Caco-2 (cell line): ENCODE measurements at regions not wholly inside any gene's neighbourhood (a gene's known extent, or its start where the extent isn't known, plus 50 kb on each side); places are given as distances from the start of the nearest gene placed in this dataset.

Experiments
- BruUV-seq: library from RNA; stranded (reverse); fragments of 400-500 nt; replicated peaks from 2 replicates; lab custom pipeline; 2021; lab: Mats Ljungman, UMichigan
- CTCF ChIA-PET: fragments of 300-600 bp; sonication (Branson Sonifier 250); formaldehyde crosslinking; loops from one replicate; lab custom pipeline; 2022; ENCODE audit warnings: antibody characterized with exemption; lab: Charles Lee
- POLR2A ChIA-PET: fragments of 300-600 bp; sonication (Branson Sonifier 250); formaldehyde crosslinking; loops from one replicate; lab custom pipeline; 2022; ENCODE audit warnings: antibody characterized with exemption; lab: Charles Lee
- DNase-seq, 2 experiments: peaks; one replicate each; pipeline versions ENCODE4 v3.0.0 to v3.0.0-alpha.2; 2020 to 2022
- H3K27me3 ChIP-seq: replicated peaks from 2 replicates; pipeline ENCODE4 v1.6.0; 2011; ENCODE audit warnings: low read length; ENCODE audit not compliant: control insufficient read depth, insufficient read depth
- H3K36me3 ChIP-seq: 2 replicates; pipeline ENCODE4 v1.5.1; 2011; ENCODE audit warnings: low read length; ENCODE audit not compliant: control insufficient read depth, insufficient read depth
- H3K4me1 ChIP-seq: fragments of 250-450 bp; sonication (Bioruptor Pico); 2 replicates; pipeline ENCODE4 v1.5.1; 2020; ENCODE audit warnings: mild to moderate bottlenecking
- H3K4me3 ChIP-seq: 2 replicates; pipeline ENCODE4 v1.5.1; 2011; ENCODE audit warnings: low read depth, mild to moderate bottlenecking, control low read depth, low read length
- H3K9me3 ChIP-seq: fragments of 250-450 bp; sonication (Bioruptor Pico); 2 replicates; pipeline ENCODE4 v1.5.1; 2020; ENCODE audit warnings: mild to moderate bottlenecking, moderate library complexity
- H3K27ac Mint-ChIP-seq: one replicate; pipeline ENCODE4 v1.8.0; 2022; ENCODE audit warnings: mixed read lengths; ENCODE audit not compliant: unreplicated experiment
- H3K27me3 Mint-ChIP-seq: one replicate; pipeline ENCODE4 v1.8.0; 2022; ENCODE audit warnings: mixed read lengths; ENCODE audit not compliant: insufficient read depth, unreplicated experiment
- H3K36me3 Mint-ChIP-seq: one replicate; pipeline ENCODE4 v1.8.0; 2022; ENCODE audit warnings: mild to moderate bottlenecking, mixed read lengths; ENCODE audit not compliant: insufficient read depth, unreplicated experiment
- H3K4me1 Mint-ChIP-seq: one replicate; pipeline ENCODE4 v1.8.0; 2022; ENCODE audit warnings: low read depth, mixed read lengths; ENCODE audit not compliant: unreplicated experiment
- H3K4me3 Mint-ChIP-seq: one replicate; pipeline ENCODE4 v1.8.0; 2022; ENCODE audit warnings: mild to moderate bottlenecking, moderate library complexity, mixed read lengths; ENCODE audit not compliant: unreplicated experiment
- H3K9me3 Mint-ChIP-seq: one replicate; pipeline ENCODE4 v1.8.0; 2022; ENCODE audit warnings: mixed read lengths; ENCODE audit not compliant: unreplicated experiment
- intact Hi-C: fragments of 100-400 bp; cut with micrococcal nuclease; formaldehyde crosslinking; loops from one replicate; pipeline ENCODE4 v1.10.0; 2022; ENCODE audit not compliant: unreplicated experiment
- TF ChIP-seq, protein P1 (sequence below), 2 experiments: fragments of 200-600 bp in 1 of 2; IDR thresholded peaks; 1 replicate in 1 of 2; 2 replicates in 1 of 2; pipeline versions ENCODE4 v1.5.1 to v1.8.0; 2011 to 2022; ENCODE audit warnings: antibody characterized with exemption in 1 of 2, control low read depth in 1 of 2, inconsistent platforms in 1 of 2, low read depth in 1 of 2, low read length in 1 of 2, mild to moderate bottlenecking in 1 of 2, moderate library complexity in 1 of 2; ENCODE audit not compliant: insufficient read depth in 1 of 2, severe bottlenecking in 1 of 2, unreplicated experiment in 1 of 2

GRCh38 chr4:162706051-162706450 lies 460.6 kb downstream of the NAF1 start:
- Histone ChIP-seq H3K27me3 (no peaks in the 10 kb centered on the region), H3K36me3 (no peaks in the 10 kb centered on the region), H3K4me1 (no peaks in the 10 kb centered on the region), H3K9me3 (no peaks in the 10 kb centered on the region; the same call in 1 of the 2 replicates), H3K4me3 (no peak overlapping the region)
- TF ChIP-seq, protein P1, sequence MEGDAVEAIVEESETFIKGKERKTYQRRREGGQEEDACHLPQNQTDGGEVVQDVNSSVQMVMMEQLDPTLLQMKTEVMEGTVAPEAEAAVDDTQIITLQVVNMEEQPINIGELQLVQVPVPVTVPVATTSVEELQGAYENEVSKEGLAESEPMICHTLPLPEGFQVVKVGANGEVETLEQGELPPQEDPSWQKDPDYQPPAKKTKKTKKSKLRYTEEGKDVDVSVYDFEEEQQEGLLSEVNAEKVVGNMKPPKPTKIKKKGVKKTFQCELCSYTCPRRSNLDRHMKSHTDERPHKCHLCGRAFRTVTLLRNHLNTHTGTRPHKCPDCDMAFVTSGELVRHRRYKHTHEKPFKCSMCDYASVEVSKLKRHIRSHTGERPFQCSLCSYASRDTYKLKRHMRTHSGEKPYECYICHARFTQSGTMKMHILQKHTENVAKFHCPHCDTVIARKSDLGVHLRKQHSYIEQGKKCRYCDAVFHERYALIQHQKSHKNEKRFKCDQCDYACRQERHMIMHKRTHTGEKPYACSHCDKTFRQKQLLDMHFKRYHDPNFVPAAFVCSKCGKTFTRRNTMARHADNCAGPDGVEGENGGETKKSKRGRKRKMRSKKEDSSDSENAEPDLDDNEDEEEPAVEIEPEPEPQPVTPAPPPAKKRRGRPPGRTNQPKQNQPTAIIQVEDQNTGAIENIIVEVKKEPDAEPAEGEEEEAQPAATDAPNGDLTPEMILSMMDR (IDR thresholded peaks at IDR 0.05; ENCODE audit: insufficient read depth in 1 of 2, low read depth in 1 of 2, low read length in 1 of 2, severe bottlenecking in 1 of 2, unreplicated experiment in 1 of 2) = no peak
- Mint-ChIP-seq H3K4me1 (peaks cover 2% of the 10 kb centered on the region), H3K27me3 (no peaks in the 10 kb centered on the region), H3K9me3 (peaks cover 12% of the 10 kb centered on the region), H3K4me3 (no peak overlapping the region), H3K36me3 (no peaks in the 10 kb centered on the region), H3K27ac (no peak overlapping the region)
- no TSS peak for BruUV-seq
- POLR2A ChIA-PET = no interaction called here
- DNase-seq = no peak
- CTCF ChIA-PET = no interaction called here
- intact Hi-C loops = no loop called here

GRCh38 chr4:162705130-162705803 lies 461.4 kb downstream of the NAF1 start:
- TF ChIP-seq, protein P1 (IDR thresholded peaks at IDR 0.05; ENCODE audit: insufficient read depth in 1 of 2, low read depth in 1 of 2, low read length in 1 of 2, severe bottlenecking in 1 of 2, unreplicated experiment in 1 of 2) = no peak
- H3K36me3 ChIP-seq = no peaks in the 10 kb centered on the region
- ChIA-PET POLR2A (no interaction called here), CTCF (no interaction called here)
- intact Hi-C loops = no loop called here
- Mint-ChIP-seq H3K4me3 (no peak overlapping the region), H3K36me3 (no peaks in the 10 kb centered on the region), H3K4me1 (peaks cover 7% of the 10 kb centered on the region), H3K27me3 (no peaks in the 10 kb centered on the region), H3K27ac (no peak overlapping the region), H3K9me3 (peaks cover 4% of the 10 kb centered on the region)
- no TSS peak for BruUV-seq
- no peak overlapping the region for H3K4me3 ChIP-seq
- no peaks in the 10 kb centered on the region; the same call in 1 of the 2 replicates for H3K9me3 ChIP-seq
- no peaks in the 10 kb centered on the region for H3K4me1 ChIP-seq
- H3K27me3 ChIP-seq = no peaks in the 10 kb centered on the region
- DNase-seq = no peak

DNA sequence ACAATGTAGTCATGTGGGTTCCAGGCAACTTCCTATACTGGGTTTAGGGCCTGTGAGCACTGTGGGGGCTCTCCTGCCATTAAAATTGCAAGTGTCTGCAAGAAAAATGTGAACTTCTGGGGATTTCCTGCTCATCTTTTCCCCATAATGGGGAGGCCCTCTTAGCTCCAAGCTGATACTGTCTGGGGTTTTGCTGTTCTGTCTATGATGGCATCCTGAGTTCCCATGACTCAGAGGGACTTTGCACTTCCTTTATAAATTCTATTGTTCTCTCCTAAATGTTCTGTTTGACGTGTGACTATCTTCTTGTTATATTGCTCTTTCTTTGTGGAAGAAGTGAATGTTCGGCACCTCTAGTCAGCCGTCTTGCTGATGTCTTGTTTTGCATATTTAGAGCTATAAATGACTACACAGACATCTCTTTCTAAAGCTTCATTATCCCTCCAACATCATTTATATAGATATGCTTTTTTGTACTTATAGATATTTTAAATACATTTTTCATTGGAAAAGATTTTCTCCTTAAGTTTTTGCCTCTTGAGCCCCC lies 465.8 kb downstream of the NAF1 start:
- ChIA-PET CTCF (no interaction called here), POLR2A (no interaction called here)
- Histone ChIP-seq H3K4me1 (no peaks in the 10 kb centered on the region), H3K4me3 (no peak overlapping the region), H3K27me3 (no peaks in the 10 kb centered on the region), H3K9me3 (no peaks in the 10 kb centered on the region; the same call in 1 of the 2 replicates), H3K36me3 (no peaks in the 10 kb centered on the region)
- intact Hi-C loops = no loop called here
- H3K9me3 Mint-ChIP-seq = peaks cover 12% of the 10 kb centered on the region
- H3K27ac Mint-ChIP-seq = peak overlapping the region; percentile 21
- H3K4me1 Mint-ChIP-seq = peaks cover 7% of the 10 kb centered on the region
- H3K36me3 Mint-ChIP-seq = no peaks in the 10 kb centered on the region
- TF ChIP-seq, protein P1 (IDR thresholded peaks at IDR 0.05; ENCODE audit: insufficient read depth in 1 of 2, low read depth in 1 of 2, low read length in 1 of 2, severe bottlenecking in 1 of 2, unreplicated experiment in 1 of 2) = no peak
- no peak overlapping the region for H3K4me3 Mint-ChIP-seq
- DNase-seq = peak in 1 of 2 experiments; percentile 5
- no peaks in the 10 kb centered on the region for H3K27me3 Mint-ChIP-seq
- no TSS peak for BruUV-seq
